ENCODE measurements at regions not wholly inside any gene's neighbourhood (a gene's known extent, or its start where the extent isn't known, plus 50 kb on each side); places are given as distances from the start of the nearest gene placed in this dataset.

- TF ChIP-seq POLR2AphosphoS5 (IDR thresholded peaks at IDR 0.05) (no peak), CTCF (IDR thresholded peaks at IDR 0.05) (no peak), POLR2A (IDR thresholded peaks at IDR 0.05) (no peak)
Observed at GRCh38 chr9:94198414-94198813, 60.7 kb upstream of the ZNF169 start.

All from breast epithelium (tissue), 3 donors.